ENCODE measurements at regions not wholly inside any gene's neighbourhood (a gene's known extent, or its start where the extent isn't known, plus 50 kb on each side); places are given as distances from the start of the nearest gene placed in this dataset.

- no peaks in the 10 kb centered on the region for H3K27me3 ChIP-seq (ENCODE audit: insufficient read depth, low read depth, low read length)
- no peaks in the 10 kb centered on the region for H4K20me1 ChIP-seq (ENCODE audit: insufficient read depth)
- TF ChIP-seq TAF1 (IDR thresholded peaks at IDR 0.05; ENCODE audit: low read depth) (no peak), EZH2 (IDR thresholded peaks at IDR 0.05; ENCODE audit: borderline replicate concordance, insufficient read depth, low read length, poor library complexity, severe bottlenecking) (no peak)
- no peak overlapping the region for H3K9ac ChIP-seq (ENCODE audit: low read length)
- H3K4me2 ChIP-seq (ENCODE audit: low read length) = no peak overlapping the region
- no peak overlapping the region for H3K27ac ChIP-seq (ENCODE audit: low read length)
- H2AFZ ChIP-seq (ENCODE audit: low read depth, low read length) = no peak overlapping the region
- H3K79me2 ChIP-seq (replicated peaks; ENCODE audit: insufficient read depth, low read length) = no peaks in the 10 kb centered on the region
- H3K4me3 ChIP-seq (ENCODE audit: low read length) = no peak overlapping the region
- no peaks in the 10 kb centered on the region for H3K36me3 ChIP-seq (ENCODE audit: insufficient read depth, low read length)
- H3K9me3 ChIP-seq (ENCODE audit: low read length) = no peaks in the 10 kb centered on the region
- H3K9me2 ChIP-seq (ENCODE audit: insufficient read depth, low read length) = no peaks in the 10 kb centered on the region
- no peaks in the 10 kb centered on the region for H3F3A ChIP-seq (ENCODE audit: insufficient read depth, low read length, poor library complexity, severe bottlenecking)
Measured at GRCh38 chr3:148253713-148254112, 444.0 kb upstream of the AGTR1 start.

GRCh38 chr3:148254402-148254801 is 443.3 kb upstream of the AGTR1 start:
- no peak overlapping the region for H2AFZ ChIP-seq (ENCODE audit: low read depth, low read length)
- no peak overlapping the region for H3K9ac ChIP-seq (ENCODE audit: low read length)
- no peaks in the 10 kb centered on the region for H3K27me3 ChIP-seq (ENCODE audit: insufficient read depth, low read depth, low read length)
- H3K27ac ChIP-seq (ENCODE audit: low read length) = no peak overlapping the region
- TF ChIP-seq MXI1 (conservative IDR thresholded peaks at IDR 0.05; ENCODE audit: poor library complexity, severe bottlenecking) (no peak), SMC3 (conservative IDR thresholded peaks at IDR 0.05; ENCODE audit: poor library complexity) (no peak), EP300 (conservative IDR thresholded peaks at IDR 0.05; ENCODE audit: poor library complexity, severe bottlenecking) (no peak), TAF1 (IDR thresholded peaks at IDR 0.05; ENCODE audit: low read depth) (no peak), EZH2 (IDR thresholded peaks at IDR 0.05; ENCODE audit: borderline replicate concordance, insufficient read depth, low read length, poor library complexity, severe bottlenecking) (no peak), RAD21 (conservative IDR thresholded peaks at IDR 0.05) (no peak), POLR2AphosphoS5 (IDR thresholded peaks at IDR 0.05) (no peak)
- TF ChIP-seq, protein P1, sequence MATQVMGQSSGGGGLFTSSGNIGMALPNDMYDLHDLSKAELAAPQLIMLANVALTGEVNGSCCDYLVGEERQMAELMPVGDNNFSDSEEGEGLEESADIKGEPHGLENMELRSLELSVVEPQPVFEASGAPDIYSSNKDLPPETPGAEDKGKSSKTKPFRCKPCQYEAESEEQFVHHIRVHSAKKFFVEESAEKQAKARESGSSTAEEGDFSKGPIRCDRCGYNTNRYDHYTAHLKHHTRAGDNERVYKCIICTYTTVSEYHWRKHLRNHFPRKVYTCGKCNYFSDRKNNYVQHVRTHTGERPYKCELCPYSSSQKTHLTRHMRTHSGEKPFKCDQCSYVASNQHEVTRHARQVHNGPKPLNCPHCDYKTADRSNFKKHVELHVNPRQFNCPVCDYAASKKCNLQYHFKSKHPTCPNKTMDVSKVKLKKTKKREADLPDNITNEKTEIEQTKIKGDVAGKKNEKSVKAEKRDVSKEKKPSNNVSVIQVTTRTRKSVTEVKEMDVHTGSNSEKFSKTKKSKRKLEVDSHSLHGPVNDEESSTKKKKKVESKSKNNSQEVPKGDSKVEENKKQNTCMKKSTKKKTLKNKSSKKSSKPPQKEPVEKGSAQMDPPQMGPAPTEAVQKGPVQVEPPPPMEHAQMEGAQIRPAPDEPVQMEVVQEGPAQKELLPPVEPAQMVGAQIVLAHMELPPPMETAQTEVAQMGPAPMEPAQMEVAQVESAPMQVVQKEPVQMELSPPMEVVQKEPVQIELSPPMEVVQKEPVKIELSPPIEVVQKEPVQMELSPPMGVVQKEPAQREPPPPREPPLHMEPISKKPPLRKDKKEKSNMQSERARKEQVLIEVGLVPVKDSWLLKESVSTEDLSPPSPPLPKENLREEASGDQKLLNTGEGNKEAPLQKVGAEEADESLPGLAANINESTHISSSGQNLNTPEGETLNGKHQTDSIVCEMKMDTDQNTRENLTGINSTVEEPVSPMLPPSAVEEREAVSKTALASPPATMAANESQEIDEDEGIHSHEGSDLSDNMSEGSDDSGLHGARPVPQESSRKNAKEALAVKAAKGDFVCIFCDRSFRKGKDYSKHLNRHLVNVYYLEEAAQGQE (IDR thresholded peaks at IDR 0.05; ENCODE audit: borderline replicate concordance) = no peak
- TF ChIP-seq, protein P2, sequence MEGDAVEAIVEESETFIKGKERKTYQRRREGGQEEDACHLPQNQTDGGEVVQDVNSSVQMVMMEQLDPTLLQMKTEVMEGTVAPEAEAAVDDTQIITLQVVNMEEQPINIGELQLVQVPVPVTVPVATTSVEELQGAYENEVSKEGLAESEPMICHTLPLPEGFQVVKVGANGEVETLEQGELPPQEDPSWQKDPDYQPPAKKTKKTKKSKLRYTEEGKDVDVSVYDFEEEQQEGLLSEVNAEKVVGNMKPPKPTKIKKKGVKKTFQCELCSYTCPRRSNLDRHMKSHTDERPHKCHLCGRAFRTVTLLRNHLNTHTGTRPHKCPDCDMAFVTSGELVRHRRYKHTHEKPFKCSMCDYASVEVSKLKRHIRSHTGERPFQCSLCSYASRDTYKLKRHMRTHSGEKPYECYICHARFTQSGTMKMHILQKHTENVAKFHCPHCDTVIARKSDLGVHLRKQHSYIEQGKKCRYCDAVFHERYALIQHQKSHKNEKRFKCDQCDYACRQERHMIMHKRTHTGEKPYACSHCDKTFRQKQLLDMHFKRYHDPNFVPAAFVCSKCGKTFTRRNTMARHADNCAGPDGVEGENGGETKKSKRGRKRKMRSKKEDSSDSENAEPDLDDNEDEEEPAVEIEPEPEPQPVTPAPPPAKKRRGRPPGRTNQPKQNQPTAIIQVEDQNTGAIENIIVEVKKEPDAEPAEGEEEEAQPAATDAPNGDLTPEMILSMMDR (IDR thresholded peaks at IDR 0.05; ENCODE audit: poor library complexity, severe bottlenecking) = no peak
- H3K4me2 ChIP-seq (ENCODE audit: low read length) = no peak overlapping the region
- H3K9me3 ChIP-seq (ENCODE audit: low read length) = no peaks in the 10 kb centered on the region
- no peaks in the 10 kb centered on the region for H3K36me3 ChIP-seq (ENCODE audit: insufficient read depth, low read length)
- H4K20me1 ChIP-seq (ENCODE audit: insufficient read depth) = no peaks in the 10 kb centered on the region
- no peak overlapping the region for H3K4me3 ChIP-seq (ENCODE audit: low read length)
- H3F3A ChIP-seq (ENCODE audit: insufficient read depth, low read length, poor library complexity, severe bottlenecking) = no peaks in the 10 kb centered on the region
- no peaks in the 10 kb centered on the region for H3K79me2 ChIP-seq (replicated peaks; ENCODE audit: insufficient read depth, low read length)
- H3K9me2 ChIP-seq (ENCODE audit: insufficient read depth, low read length) = no peaks in the 10 kb centered on the region
